NOMO-1 treated with dmso at 0.1 percent for 144 hours (cell line): ENCODE measurements at regions not wholly inside any gene's neighbourhood (a gene's known extent, or its start where the extent isn't known, plus 50 kb on each side); places are given as distances from the start of the nearest gene placed in this dataset.

Experiments
- DNase-seq: peaks from one replicate; lab custom pipeline; 2025; ENCODE audit not compliant: unreplicated experiment; lab: John Stamatoyannopoulos, UW

DNA sequence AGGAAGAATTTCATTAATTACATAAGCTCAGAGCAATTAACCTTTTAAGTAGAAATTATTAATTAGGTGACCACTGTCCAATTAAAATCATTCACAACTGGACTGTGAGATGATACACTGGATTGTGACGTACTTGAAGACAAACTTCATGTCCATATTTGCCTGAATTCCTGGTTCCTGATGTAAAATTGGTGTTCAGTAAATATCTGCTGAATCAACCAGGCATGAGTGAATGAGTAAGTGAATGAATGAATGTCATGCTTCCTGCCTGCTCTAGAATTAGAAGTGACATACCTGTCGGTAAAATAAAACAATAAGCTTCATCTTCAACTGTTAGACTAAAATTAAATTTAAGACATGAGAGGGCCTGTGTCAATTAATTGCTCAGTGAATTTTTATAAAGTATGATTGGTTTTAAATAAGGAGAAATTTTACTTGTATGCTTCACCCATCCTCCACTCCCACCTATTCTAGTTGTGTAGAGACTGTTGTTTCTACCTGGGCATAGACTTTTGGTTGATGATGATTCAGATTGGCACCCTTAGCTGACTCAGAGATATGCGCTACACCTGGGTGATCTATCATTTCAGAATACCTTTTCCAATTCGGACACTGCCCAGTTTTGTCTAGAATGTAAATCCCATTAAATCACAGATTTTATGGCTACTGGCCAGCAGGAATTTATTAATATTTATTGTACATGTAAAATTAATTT lies 56.9 kb upstream of the PTGS2 start:
- DNase-seq: no peak

- DNase-seq: no peak
These were observed 55.2 kb upstream of the PTGS2 start for GRCh38 chr1:186735463-186735862.

DNA sequence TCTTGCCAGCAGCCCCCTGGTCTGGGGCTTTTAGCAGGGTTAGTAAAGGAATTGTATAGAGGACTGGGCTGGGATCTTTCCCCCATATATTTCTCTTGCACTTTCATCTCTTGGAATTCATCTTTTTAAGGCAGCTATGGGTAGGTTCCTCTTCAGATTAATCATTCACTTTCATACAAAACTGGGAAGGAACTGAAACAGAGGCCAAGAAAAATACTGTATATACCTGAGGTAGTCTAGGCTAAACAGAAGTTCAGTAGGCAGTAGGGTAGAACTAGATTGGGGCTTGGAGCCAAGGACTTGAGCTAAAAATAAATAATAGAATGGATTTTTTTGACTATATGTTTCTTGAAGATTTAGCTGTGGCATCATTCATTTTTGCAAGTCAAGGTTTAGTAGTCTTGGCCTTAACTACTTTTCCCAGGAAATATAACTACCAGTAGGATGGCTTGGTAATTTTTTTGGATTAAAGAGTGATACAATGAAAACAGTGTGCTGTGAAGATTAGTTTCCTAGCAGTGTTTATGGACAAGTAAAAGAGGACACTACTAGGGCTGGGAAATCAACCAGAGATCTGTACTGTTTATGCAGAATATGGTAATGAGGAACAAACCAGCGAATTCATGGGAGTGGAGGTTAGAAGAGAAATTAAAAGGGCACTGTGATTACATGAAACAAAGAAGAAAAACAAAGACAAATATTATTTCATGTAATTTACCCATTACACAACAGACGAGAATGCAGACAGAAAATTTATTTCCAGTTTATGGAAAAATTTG lies 50.9 kb upstream of the PTGS2 start:
- no peak for DNase-seq
